ENCODE measurements at regions not wholly inside any gene's neighbourhood (a gene's known extent, or its start where the extent isn't known, plus 50 kb on each side); places are given as distances from the start of the nearest gene placed in this dataset.
"Not testable (repeated sequence)": the region's sequence is repeated elsewhere in the genome, so short reads cannot be mapped to it uniquely, and the experiment has no call there.

DNA sequence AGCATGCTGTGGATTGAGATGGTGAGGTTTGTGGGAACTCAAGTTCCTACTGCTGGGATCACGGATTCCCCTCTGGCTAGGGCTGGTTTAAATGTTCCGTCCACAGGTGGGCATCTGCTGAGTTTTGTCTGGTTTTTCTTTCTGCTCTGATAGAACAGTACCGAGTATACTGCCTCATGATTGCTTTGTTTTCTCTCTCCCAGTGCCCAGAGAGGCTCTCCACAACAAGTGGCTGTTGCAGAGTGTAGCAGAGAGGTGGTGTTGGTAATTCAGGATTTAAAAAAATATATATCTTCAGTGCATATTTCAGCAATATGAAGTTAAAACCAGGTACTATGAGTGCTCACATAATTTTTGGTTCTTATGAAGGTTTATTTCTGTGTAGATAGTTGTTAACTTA, 213.7 kb downstream of the TEX13C start:
- Histone ChIP-seq H3K9me3 (no peaks in the 10 kb centered on the region; the same call in 1 of the 2 replicates), H3K4me3 (no peak overlapping the region), H3K27me3 (ENCODE audit: low read depth) (no peaks in the 10 kb centered on the region), H3K4me1 (no peaks in the 10 kb centered on the region), H3K36me3 (replicated peaks) (no peaks in the 10 kb centered on the region)
- in situ Hi-C loops (cut with MboI; ENCODE audit: low sequenced_read_pairs) = no loop called here
- DNase-seq (ENCODE audit: low spot score in 2 of 2) = no peak

DNA sequence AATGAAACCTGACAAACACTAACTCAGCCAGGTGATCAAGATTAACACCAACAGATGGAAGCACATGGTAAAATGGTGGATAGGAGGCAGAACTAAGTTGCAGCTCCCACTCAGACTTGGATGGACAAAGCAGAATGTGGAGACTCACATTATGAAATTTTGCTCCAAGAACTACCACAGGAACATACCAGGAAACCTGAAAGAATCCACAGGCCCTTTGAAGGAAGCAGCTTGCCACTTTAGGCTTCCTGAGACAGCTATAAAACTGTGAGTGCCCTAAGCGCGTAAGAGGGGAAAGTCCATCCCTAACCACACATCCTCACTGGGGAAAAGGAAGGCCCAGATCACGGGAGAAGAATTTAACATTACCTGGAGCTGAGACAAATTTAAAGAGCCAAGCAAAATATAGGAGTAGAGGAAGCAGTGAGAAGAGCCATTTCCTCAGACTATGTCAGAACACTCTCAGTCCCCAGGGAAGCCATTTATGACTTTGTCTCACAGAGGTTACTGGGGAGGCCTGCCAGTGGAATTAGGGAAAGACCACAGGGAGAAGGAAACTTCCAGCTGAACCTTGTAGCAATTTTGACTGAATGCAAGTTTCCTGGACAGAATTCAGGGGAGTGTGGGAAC, 224.5 kb downstream of the TEX13C start:
- in situ Hi-C loops (cut with MboI; ENCODE audit: low sequenced_read_pairs) = no loop called here
- no peak for DNase-seq (ENCODE audit: low spot score in 2 of 2)
- H3K4me1 ChIP-seq = no peaks in the 10 kb centered on the region
- no peak overlapping the region for H3K4me3 ChIP-seq
- H3K27me3 ChIP-seq (ENCODE audit: low read depth) = no peaks in the 10 kb centered on the region
- H3K9me3 ChIP-seq = no peaks in the 10 kb centered on the region; the same call in 1 of the 2 replicates
- H3K36me3 ChIP-seq (replicated peaks) = no peaks in the 10 kb centered on the region

DNA sequence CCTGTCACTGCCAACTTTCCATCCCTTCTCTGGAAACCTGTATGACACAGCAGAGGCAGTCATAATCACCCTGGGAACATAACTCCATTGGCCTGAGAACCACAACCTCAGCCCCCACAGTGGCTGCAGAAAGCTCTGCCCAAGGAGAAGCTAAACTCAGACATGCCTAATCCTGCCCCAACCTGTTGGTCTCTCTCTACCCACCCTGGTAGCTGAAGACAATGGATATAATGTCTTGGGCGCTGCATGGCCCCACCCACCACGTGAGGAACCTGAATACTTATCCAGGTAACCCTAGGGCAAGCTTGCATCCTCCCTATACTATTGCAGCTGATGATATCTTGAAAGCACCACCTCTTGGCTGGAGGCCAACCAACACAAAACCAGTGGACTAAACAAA, 225.2 kb downstream of the TEX13C start:
- H3K36me3 ChIP-seq (replicated peaks) = no peaks in the 10 kb centered on the region
- no peaks in the 10 kb centered on the region for H3K4me1 ChIP-seq
- in situ Hi-C loops (cut with MboI; ENCODE audit: low sequenced_read_pairs) = no loop called here
- H3K4me3 ChIP-seq = no peak overlapping the region
- H3K9me3 ChIP-seq = no peaks in the 10 kb centered on the region; the same call in 1 of the 2 replicates
- no peak for DNase-seq (ENCODE audit: low spot score in 2 of 2)
- no peaks in the 10 kb centered on the region for H3K27me3 ChIP-seq (ENCODE audit: low read depth)

DNA sequence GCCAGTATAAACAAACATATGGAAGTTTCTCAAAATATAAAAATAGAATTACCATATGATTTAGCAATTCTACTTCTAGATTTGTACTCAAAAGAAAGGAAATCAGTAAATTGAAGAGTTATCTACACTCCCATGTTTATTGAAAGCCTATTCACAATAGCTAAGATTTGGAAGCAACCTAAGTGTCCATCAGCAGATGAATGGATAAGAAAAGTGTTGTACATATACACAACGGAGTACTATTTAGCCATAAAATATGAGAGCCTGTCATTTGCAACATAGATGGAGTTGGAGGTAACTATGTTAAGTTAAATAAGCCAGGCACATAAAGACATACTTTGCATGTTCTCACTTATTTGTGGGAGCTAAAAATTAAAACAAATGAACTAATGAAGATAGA, 257.8 kb downstream of the TEX13C start:
- DNase-seq (ENCODE audit: low spot score in 2 of 2) = no peak
- in situ Hi-C loops (cut with MboI; ENCODE audit: low sequenced_read_pairs) = no loop called here
- Histone ChIP-seq H3K4me3 (no peak overlapping the region), H3K4me1 (peaks cover 8% of the 10 kb centered on the region), H3K36me3 (replicated peaks) (no peaks in the 10 kb centered on the region), H3K27me3 (ENCODE audit: low read depth) (no peaks in the 10 kb centered on the region), H3K9me3 (no peaks in the 10 kb centered on the region)

DNA sequence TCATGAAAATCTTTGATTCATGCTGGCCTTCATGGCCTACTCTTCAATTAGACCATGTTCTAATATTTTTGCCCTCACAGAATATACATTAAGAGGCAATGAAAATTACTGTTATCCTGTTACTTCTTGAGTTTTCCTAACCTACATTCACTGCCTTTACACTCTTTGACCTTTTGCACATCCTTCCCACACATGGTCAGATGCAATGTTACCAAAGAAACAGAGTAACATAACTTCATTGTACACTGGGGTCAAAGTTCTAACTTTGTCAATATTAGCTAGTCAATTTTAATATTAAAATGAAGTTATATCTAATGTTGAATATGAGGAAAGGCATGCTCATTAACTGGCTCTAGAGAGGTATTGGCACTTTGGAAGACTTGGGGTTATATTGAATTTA, 284.8 kb downstream of the TEX13C start:
- Histone ChIP-seq H3K4me3 (no peak overlapping the region), H3K4me1 (no peaks in the 10 kb centered on the region), H3K9me3 (no peaks in the 10 kb centered on the region), H3K27me3 (ENCODE audit: low read depth) (no peaks in the 10 kb centered on the region), H3K36me3 (replicated peaks) (no peaks in the 10 kb centered on the region)
- no peak for DNase-seq (ENCODE audit: low spot score in 2 of 2)
- in situ Hi-C loops (cut with MboI; ENCODE audit: low sequenced_read_pairs) = no loop called here

DNA sequence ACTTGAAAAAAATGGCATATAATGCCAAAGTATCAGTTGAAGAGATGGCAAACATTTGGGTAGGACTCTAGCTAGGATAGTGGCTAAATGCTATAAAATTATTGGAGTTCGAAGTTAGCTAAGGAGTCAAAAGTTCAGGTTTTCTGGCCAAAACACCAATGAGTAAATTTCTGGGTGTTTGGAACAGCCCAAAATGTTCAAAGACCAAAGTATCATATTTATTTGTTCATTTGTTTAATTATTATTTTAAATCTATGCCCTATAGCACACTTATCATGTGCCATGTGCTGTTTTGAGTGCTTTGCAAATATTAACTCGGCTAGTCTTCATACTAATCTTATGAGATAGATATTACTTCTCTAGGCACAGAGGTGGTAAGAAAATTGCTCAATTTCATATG, 285.5 kb downstream of the TEX13C start:
- no peak for DNase-seq (ENCODE audit: low spot score in 2 of 2)
- Histone ChIP-seq H3K4me3 (no peak overlapping the region), H3K36me3 (replicated peaks) (no peaks in the 10 kb centered on the region), H3K9me3 (no peaks in the 10 kb centered on the region), H3K27me3 (ENCODE audit: low read depth) (no peaks in the 10 kb centered on the region), H3K4me1 (no peaks in the 10 kb centered on the region)
- in situ Hi-C loops (cut with MboI; ENCODE audit: low sequenced_read_pairs) = no loop called here

DNA sequence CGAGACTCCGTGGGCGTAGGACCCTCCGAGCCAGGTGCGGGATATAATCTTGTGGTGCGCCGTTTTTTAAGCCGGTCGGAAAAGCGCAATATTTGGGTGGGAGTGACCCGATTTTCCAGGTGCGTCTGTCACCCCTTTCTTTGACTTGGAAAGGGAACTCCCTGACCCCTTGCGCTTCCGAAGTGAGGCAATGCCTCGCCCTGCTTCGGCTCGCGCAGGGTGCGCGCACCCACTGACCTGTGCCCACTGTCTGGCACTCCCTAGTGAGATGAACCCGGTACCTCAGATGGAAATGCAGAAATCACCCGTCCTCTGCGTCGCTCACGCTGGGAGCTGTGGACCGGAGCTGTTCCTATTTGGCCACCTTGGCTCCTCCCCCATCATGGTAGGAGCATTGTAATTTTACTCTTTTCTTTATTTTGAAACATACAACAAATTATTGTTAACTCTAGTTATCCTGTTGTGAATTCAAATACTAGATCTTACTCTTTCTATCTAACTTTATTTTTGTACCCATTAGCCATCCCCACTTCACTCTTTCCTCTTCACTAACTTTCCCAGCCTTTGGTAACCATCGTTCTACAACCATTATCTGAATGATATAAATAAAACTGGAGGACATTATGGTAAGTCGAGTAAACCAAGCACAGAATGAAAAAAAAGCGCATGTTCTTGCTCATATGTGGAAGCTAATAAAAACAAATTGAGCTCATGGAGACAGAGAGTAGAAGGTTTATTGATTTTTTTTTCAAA, 295.1 kb downstream of the TEX13C start:
- H3K9me3 ChIP-seq; in situ Hi-C loops (cut with MboI; ENCODE audit: low sequenced_read_pairs); H3K36me3 ChIP-seq (replicated peaks); H3K27me3 ChIP-seq (ENCODE audit: low read depth); DNase-seq (ENCODE audit: low spot score in 2 of 2); H3K4me3 ChIP-seq; H3K4me1 ChIP-seq: not testable (repeated sequence)

DNA sequence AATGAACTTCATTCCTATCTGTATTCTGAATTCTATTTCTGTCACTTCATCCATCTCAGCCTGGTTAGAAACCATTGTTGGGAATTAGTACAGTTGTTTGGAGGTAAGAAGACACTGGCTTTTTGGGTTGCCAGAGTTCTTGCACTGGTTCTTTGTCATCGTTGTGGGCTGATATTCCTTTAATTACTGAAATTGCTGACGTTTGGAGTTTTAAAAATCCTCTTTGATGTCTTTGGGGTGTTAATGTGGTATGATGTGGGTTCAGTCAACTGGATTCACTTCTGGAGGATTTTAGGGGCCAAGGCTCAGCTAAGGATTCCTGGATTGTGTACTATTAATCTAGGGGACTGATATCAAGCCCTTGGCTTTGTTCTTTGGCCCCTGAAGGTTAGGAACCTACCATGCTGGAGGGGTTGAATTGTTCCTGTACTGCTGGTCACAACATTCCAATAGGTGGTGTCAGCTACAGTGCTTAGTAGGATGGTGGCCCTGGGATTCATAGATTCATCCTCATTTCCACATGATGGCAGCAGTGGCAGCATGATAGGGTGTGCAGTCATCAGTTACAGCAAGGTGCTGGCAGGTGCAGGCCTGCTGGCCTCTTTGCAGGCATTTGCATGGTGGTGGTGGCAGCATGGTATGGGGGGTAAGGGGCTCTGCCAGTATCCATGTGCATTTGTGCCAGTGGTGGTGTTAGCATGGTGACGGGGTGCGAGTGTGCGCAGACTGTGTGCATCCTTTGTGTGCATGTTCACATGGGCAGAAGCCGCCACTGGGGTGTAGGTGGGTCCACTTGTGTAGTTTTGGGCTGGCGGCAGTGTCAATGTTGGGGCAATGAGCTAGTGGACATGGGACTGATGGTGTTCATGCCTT, 301.3 kb downstream of the TEX13C start:
- H3K4me1 ChIP-seq = no peaks in the 10 kb centered on the region
- no peak overlapping the region for H3K4me3 ChIP-seq
- in situ Hi-C loops (cut with MboI; ENCODE audit: low sequenced_read_pairs) = no loop called here
- DNase-seq (ENCODE audit: low spot score in 2 of 2) = no peak
- no peaks in the 10 kb centered on the region for H3K27me3 ChIP-seq (ENCODE audit: low read depth)
- no peaks in the 10 kb centered on the region for H3K36me3 ChIP-seq (replicated peaks)
- no peaks in the 10 kb centered on the region for H3K9me3 ChIP-seq

DNA sequence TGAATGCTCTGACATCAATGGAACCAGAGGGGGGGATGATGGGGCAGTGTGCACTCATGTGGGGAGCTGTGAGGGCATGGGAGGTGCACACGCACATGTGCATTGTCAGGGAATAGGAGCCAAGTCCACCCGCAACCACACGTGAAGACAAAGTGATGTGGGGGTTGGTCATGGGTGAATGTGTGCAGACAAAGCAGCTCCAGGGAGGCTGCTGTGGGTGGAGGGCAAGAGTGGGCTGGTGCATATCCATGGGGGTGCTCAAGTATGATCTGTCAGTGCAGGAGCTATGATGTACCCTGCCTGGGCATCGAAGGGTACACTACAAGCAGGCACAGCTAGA, 301.9 kb downstream of the TEX13C start:
- in situ Hi-C loops (cut with MboI; ENCODE audit: low sequenced_read_pairs) = no loop called here

DNA sequence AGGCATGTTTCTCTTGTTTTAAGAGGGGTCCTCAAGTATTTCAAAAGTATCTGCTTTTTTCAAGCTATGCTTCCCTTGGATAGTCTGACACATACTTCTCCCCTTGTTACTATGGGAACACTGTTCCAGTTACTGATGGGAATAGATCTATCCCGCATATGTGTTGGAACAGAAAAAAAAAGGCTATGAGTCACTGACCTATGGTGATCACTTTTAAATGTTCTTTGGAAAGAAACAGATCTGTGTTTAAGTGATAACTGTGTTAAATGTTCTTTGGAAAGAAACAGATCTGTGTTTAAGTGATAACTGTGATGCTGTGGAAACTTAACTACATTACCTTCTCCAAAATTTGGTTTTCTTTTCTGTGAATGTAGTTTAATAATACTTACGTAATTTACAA, 303.2 kb downstream of the TEX13C start:
- Histone ChIP-seq H3K27me3 (ENCODE audit: low read depth) (no peaks in the 10 kb centered on the region), H3K36me3 (replicated peaks) (no peaks in the 10 kb centered on the region), H3K4me3 (no peak overlapping the region), H3K9me3 (no peaks in the 10 kb centered on the region), H3K4me1 (no peaks in the 10 kb centered on the region)
- in situ Hi-C loops (cut with MboI; ENCODE audit: low sequenced_read_pairs) = no loop called here
- no peak for DNase-seq (ENCODE audit: low spot score in 2 of 2)

More for the DNA sequence above, 301.9 kb downstream of the TEX13C start:
- Histone ChIP-seq H3K4me1 (no peaks in the 10 kb centered on the region), H3K4me3 (no peak overlapping the region), H3K36me3 (replicated peaks) (no peaks in the 10 kb centered on the region), H3K9me3 (no peaks in the 10 kb centered on the region), H3K27me3 (ENCODE audit: low read depth) (no peaks in the 10 kb centered on the region)
- no peak for DNase-seq (ENCODE audit: low spot score in 2 of 2)

DNA sequence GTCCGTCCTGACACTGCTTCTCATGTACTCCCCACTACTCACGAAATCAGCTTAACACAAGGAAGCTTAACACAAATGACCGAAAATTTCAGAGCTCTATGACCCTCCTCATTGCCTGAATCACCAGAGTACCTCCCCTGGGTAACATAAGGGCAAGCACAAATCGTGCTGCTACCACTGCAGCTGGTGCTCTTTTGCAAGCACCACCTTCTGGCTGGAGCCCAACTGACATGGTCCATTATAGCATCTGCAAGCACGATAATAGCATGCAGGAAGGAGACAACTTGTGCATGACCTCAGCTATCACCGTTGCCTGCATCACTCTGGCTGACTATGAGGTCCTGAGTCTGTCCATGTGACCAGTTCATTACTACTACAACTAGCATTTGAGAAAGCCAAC, 308.0 kb downstream of the TEX13C start:
- no peaks in the 10 kb centered on the region for H3K4me1 ChIP-seq
- no peaks in the 10 kb centered on the region for H3K9me3 ChIP-seq
- H3K4me3 ChIP-seq = no peak overlapping the region
- in situ Hi-C loops (cut with MboI; ENCODE audit: low sequenced_read_pairs) = no loop called here
- H3K36me3 ChIP-seq (replicated peaks) = no peaks in the 10 kb centered on the region
- no peaks in the 10 kb centered on the region for H3K27me3 ChIP-seq (ENCODE audit: low read depth)
- DNase-seq (ENCODE audit: low spot score in 2 of 2) = no peak

DNA sequence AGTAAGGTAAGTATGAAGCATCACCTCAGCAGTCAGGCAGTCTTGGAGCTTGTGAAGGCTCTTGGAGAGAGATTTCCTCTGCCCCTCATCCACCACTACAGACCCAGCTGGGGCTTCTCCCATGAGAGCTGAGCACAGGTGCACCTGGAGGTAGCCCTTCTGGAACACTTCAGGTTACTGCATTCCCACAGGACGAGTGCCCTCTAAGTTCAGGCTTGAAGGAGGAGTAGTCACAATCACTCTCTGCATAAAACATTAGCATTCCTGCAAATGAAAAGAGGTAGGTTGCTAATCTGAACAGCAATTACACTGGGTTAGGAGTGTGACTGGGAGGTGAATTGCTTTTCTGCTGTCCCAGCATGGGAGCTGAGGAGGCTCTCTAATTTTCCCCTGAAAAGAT, 308.8 kb downstream of the TEX13C start:
- Histone ChIP-seq H3K4me1 (no peaks in the 10 kb centered on the region), H3K9me3 (no peaks in the 10 kb centered on the region), H3K4me3 (no peak overlapping the region), H3K27me3 (ENCODE audit: low read depth) (no peaks in the 10 kb centered on the region), H3K36me3 (replicated peaks) (no peaks in the 10 kb centered on the region)
- in situ Hi-C loops (cut with MboI; ENCODE audit: low sequenced_read_pairs) = no loop called here
- DNase-seq (ENCODE audit: low spot score in 2 of 2) = no peak

DNA sequence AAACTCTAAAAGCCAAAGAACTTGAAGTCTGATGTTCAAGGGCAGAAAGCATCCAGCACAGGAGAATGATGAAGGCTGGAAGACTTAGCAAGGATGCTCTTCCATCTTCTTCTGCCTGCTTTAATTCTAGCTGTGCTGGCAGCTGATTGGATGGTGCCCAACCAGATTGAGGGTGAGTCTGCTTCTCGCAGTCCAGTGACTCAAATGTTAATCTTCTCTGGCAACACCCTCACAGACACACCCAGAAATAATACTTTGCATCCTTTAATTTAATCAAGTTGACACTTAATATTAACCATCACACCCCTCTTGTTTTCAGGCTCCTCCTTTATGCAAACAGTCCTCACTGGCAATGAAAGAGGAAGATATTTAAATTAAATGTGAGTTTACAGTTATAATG, 321.7 kb downstream of the TEX13C start:
- peaks cover 12% of the 10 kb centered on the region; the same call in 1 of the 2 replicates for H3K4me1 ChIP-seq
- H3K36me3 ChIP-seq (replicated peaks) = no peaks in the 10 kb centered on the region
- no peaks in the 10 kb centered on the region for H3K27me3 ChIP-seq (ENCODE audit: low read depth)
- DNase-seq (ENCODE audit: low spot score in 2 of 2) = no peak
- in situ Hi-C loops (cut with MboI; ENCODE audit: low sequenced_read_pairs) = no loop called here
- no peak overlapping the region for H3K4me3 ChIP-seq
- 0 out of 2 replicates have a peak, but pooled peaks cover 2% of the 10 kb centered on the region for H3K9me3 ChIP-seq

DNA sequence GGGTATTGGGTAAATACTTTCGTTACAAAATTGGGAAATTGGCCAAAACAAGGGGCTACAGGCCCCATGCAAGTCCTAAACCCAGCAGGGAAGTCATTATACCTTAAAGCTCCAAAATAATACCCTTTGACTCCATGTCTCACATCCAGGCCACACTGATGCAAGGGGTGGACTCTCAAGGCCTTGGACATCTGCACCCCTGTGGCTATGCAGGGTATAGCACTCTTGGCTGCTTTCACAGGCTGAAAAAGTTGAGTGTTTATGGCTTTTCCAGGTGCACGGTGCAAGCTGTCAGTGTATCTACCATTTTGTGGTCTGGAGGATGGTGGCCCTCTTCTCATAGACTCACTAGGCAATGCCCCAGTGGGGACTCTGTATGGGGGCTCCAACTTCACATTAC, 326.5 kb downstream of the TEX13C start:
- peak in 1 of 2 experiments; percentile 34 for DNase-seq (ENCODE audit: low spot score in 2 of 2)
- Histone ChIP-seq H3K9me3 (0 out of 2 replicates have a peak, but pooled peaks cover 2% of the 10 kb centered on the region), H3K4me1 (peaks cover 12% of the 10 kb centered on the region; the same call in 1 of the 2 replicates), H3K36me3 (replicated peaks) (no peaks in the 10 kb centered on the region), H3K4me3 (no peak overlapping the region), H3K27me3 (ENCODE audit: low read depth) (no peaks in the 10 kb centered on the region)
- in situ Hi-C loops (cut with MboI; ENCODE audit: low sequenced_read_pairs) = no loop called here
